ENCODE measurements at regions not wholly inside any gene's neighbourhood (a gene's known extent, or its start where the extent isn't known, plus 50 kb on each side); places are given as distances from the start of the nearest gene placed in this dataset.
"Not testable (repeated sequence)": the region's sequence is repeated elsewhere in the genome, so short reads cannot be mapped to it uniquely, and the experiment has no call there.

DNA sequence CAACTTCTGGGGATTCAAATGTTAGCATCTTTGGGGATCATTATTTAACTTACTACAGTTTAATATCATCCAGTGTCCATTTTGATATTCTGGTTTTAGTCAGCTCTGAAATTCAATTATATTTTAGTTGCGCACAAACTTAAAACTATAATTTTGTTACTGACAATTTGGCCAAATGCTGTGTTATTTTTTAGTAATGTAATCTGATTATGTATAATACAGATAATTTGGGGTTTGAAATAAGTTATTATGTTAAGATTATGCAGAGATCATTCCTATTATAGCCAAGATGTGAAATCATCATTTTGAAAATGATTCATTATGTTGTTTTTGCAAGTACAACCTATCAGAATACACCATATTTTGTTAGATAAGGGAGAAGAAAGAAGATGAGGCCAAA, 706.1 kb downstream of the ROBO2 start:
- 91 to 98% methylated on average over 1 of the region's 1 CpG for WGBS, 2 donors
- intact Hi-C loops (cut with DNase I; ENCODE audit: low total_unique reads): no loop called here

DNA sequence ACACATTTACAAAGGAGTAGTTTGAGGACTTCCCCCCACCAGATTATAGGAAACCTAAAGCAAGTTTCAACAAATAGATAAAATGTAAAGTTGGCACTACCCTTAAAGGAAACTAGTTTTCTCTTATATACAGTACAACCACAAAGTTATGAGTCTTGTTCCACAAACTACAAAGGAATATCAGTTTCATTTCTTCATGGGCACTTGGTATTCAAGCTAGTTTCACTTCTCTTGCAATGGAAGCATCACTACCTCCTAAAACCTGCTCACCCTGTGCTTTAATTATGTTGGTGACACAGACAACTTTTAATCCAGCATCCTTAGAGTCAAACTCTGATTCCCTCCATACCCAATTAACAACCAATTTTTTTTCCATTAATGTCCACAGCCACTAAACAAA, 707.0 kb downstream of the ROBO2 start:
- no peaks in the 10 kb centered on the region for H3K4me1 ChIP-seq
- H3K36me3 ChIP-seq (ENCODE audit: low read depth, missing control alignments): no peaks in the 10 kb centered on the region
- no peak for DNase-seq
- no peaks in the 10 kb centered on the region for H3K27me3 ChIP-seq
- no peak for TF ChIP-seq POLR2A (IDR thresholded peaks at IDR 0.05)
- TF ChIP-seq, protein P1, sequence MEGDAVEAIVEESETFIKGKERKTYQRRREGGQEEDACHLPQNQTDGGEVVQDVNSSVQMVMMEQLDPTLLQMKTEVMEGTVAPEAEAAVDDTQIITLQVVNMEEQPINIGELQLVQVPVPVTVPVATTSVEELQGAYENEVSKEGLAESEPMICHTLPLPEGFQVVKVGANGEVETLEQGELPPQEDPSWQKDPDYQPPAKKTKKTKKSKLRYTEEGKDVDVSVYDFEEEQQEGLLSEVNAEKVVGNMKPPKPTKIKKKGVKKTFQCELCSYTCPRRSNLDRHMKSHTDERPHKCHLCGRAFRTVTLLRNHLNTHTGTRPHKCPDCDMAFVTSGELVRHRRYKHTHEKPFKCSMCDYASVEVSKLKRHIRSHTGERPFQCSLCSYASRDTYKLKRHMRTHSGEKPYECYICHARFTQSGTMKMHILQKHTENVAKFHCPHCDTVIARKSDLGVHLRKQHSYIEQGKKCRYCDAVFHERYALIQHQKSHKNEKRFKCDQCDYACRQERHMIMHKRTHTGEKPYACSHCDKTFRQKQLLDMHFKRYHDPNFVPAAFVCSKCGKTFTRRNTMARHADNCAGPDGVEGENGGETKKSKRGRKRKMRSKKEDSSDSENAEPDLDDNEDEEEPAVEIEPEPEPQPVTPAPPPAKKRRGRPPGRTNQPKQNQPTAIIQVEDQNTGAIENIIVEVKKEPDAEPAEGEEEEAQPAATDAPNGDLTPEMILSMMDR (IDR thresholded peaks at IDR 0.05): no peak
- H3K27ac ChIP-seq: no peak overlapping the region
- H3K4me3 ChIP-seq: no peak overlapping the region
- H3K9me3 ChIP-seq: no peaks in the 10 kb centered on the region
- intact Hi-C loops (cut with DNase I; ENCODE audit: low total_unique reads): no loop called here

More for the DNA sequence above, 706.1 kb downstream of the ROBO2 start:
- Histone ChIP-seq H3K27me3 (no peaks in the 10 kb centered on the region), H3K4me3 (no peak overlapping the region), H3K36me3 (ENCODE audit: low read depth, missing control alignments) (no peaks in the 10 kb centered on the region), H3K27ac (no peak overlapping the region), H3K9me3 (no peaks in the 10 kb centered on the region), H3K4me1 (no peaks in the 10 kb centered on the region)
- no peak for TF ChIP-seq POLR2A (IDR thresholded peaks at IDR 0.05)
- TF ChIP-seq, protein P1 (IDR thresholded peaks at IDR 0.05): no peak
- DNase-seq: no peak

DNA sequence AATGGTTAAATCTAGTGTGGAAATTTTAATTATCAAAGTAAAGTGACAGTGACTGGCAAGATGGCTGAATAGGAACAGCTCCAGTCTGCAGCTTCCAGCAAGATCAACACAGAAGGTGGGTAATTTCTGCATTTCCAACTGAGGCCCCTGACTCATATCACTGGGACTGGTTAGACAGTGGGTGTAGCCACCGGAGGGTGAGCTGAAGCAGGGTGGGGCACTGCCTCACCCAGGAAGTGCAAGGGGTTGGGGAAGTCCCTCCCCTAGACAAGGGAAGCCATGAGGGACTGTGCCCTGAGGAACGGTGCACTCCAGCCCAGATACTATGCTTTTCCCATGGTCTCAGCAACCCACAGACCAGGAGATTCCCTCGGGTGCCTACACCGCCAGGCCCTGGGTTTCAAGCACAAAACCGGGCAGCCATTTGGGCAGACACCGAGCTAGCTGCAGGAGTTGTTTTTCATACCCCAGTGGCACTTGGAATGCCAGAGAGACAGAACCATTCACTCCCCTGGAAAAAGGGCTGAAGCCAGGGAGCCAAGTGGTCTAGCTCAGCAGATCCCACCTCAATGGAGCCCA, 716.6 kb downstream of the ROBO2 start:
- H3K27me3 ChIP-seq; H3K36me3 ChIP-seq (ENCODE audit: low read depth, missing control alignments); DNase-seq; H3K27ac ChIP-seq; H3K4me3 ChIP-seq; H3K9me3 ChIP-seq; H3K4me1 ChIP-seq; intact Hi-C loops (cut with DNase I; ENCODE audit: low total_unique reads): not testable (repeated sequence)
- 80 to 97% methylated on average over 1 to 6 of the region's 6 CpGs for WGBS, 2 donors

DNA sequence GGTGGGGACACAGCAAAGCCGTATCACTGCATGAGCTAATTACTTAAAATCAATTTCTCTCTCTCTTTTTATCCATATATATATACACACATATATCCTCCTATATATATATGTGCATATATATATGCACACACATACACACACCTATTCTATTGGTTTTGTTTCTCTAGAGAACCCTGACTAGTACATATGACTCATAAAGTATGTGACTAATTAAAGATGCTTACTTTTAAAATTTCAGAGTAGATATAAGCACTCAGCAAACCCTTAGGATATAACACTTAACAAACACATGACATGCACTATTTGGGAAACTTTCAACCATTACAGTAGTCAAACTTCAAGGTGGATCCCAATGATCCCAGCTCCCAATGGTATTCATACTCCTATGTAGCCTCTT, 732.6 kb downstream of the ROBO2 start:
- DNase-seq: no peak
- Histone ChIP-seq H3K27ac (no peak overlapping the region), H3K36me3 (ENCODE audit: low read depth, missing control alignments) (no peaks in the 10 kb centered on the region), H3K9me3 (no peaks in the 10 kb centered on the region), H3K4me1 (no peaks in the 10 kb centered on the region), H3K27me3 (no peaks in the 10 kb centered on the region), H3K4me3 (no peak overlapping the region)
- WGBS, 2 donors: 88 to 100% methylated on average over 1 of the region's 1 CpG
- intact Hi-C loops (cut with DNase I; ENCODE audit: low total_unique reads): no loop called here
- TF ChIP-seq, protein P1 (IDR thresholded peaks at IDR 0.05): no peak
- no peak for TF ChIP-seq POLR2A (IDR thresholded peaks at IDR 0.05)

DNA sequence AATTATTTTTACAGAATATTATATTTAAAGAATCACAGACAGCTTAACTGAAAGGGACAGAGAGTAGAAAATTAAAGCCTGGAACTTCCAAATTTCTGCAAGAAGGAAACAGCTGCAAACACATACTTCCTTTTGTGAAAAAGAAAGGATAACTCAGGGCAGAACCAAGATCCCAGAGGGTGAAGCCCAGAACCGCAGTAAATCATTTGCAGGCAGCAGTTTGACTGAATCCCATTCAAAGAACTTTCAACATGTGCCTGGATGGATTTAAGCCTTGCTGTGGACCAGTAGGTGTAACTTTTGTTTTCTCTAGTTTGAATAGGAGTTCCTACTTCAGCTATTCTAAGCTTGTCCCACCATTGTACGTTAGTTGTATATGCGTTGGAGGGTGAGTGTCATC, 733.2 kb downstream of the ROBO2 start:
- WGBS, 2 donors: 81 to 86% methylated on average over 3 of the region's 3 CpGs
- Histone ChIP-seq H3K27ac (no peak overlapping the region), H3K36me3 (ENCODE audit: low read depth, missing control alignments) (no peaks in the 10 kb centered on the region), H3K27me3 (no peaks in the 10 kb centered on the region), H3K9me3 (no peaks in the 10 kb centered on the region), H3K4me3 (no peak overlapping the region), H3K4me1 (no peaks in the 10 kb centered on the region)
- no peak for TF ChIP-seq POLR2A (IDR thresholded peaks at IDR 0.05)
- TF ChIP-seq, protein P1 (IDR thresholded peaks at IDR 0.05): no peak
- intact Hi-C loops (cut with DNase I; ENCODE audit: low total_unique reads): no loop called here
- no peak for DNase-seq

Data from testis (tissue), 2 donors.